Smooth muscle cell (in vitro differentiated cells): ENCODE measurements at regions not wholly inside any gene's neighbourhood (a gene's known extent, or its start where the extent isn't known, plus 50 kb on each side); places are given as distances from the start of the nearest gene placed in this dataset.

ENCODE experiments used
- DNase-seq: peaks from one replicate; lab custom pipeline; 2025; ENCODE audit not compliant: unreplicated experiment; lab: John Stamatoyannopoulos, UW
- H2AFZ ChIP-seq: fragments of 200-600 bp; sonication (generic); 2 replicates; pipeline ENCODE4 v1.6.0; 2016; ENCODE audit warnings: antibody characterized with exemption, low read depth, mild to moderate bottlenecking
- H3F3A ChIP-seq: fragments of 200-600 bp; sonication (generic); 2 replicates; pipeline ENCODE4 v1.6.0; 2017; ENCODE audit warnings: antibody characterized with exemption, low read depth
- H3K27ac ChIP-seq: fragments of 200-600 bp; sonication (generic); 2 replicates; pipeline ENCODE4 v1.5.1; 2016; ENCODE audit warnings: low read depth, mild to moderate bottlenecking
- H3K27me3 ChIP-seq: fragments of 200-600 bp; sonication (generic); 2 replicates; pipeline ENCODE4 v1.6.1; 2016; ENCODE audit warnings: low read depth, mild to moderate bottlenecking
- H3K36me3 ChIP-seq: fragments of 200-600 bp; sonication (generic); 2 replicates; pipeline ENCODE4 v1.5.1; 2016; ENCODE audit warnings: low read depth
- H3K4me1 ChIP-seq: fragments of 200-600 bp; sonication (generic); 2 replicates; pipeline ENCODE4 v1.5.1; 2016; ENCODE audit warnings: low read depth
- H3K4me2 ChIP-seq: fragments of 200-600 bp; sonication (generic); 2 replicates; pipeline ENCODE4 v1.6.0; 2016; ENCODE audit warnings: mild to moderate bottlenecking
- H3K4me3 ChIP-seq: fragments of 200-600 bp; sonication (generic); 2 replicates; pipeline ENCODE4 v1.5.1; 2016; ENCODE audit warnings: mild to moderate bottlenecking
- H3K79me2 ChIP-seq: fragments of 200-600 bp; sonication (generic); 2 replicates; pipeline ENCODE4 v1.6.0; 2016; ENCODE audit warnings: low read depth, mild to moderate bottlenecking
- H3K9ac ChIP-seq: fragments of 200-600 bp; sonication (generic); 2 replicates; pipeline ENCODE4 v1.6.0; 2016; ENCODE audit warnings: low read depth
- H3K9me3 ChIP-seq: fragments of 200-600 bp; sonication (generic); replicated peaks from 2 replicates; pipeline ENCODE4 v1.5.1; 2016; ENCODE audit warnings: low read depth
- H4K20me1 ChIP-seq: fragments of 200-600 bp; sonication (generic); 2 replicates; pipeline ENCODE4 v1.6.0; 2016; ENCODE audit warnings: low read depth
- CTCF ChIP-seq: fragments of 200-600 bp; sonication (generic); IDR thresholded peaks from 2 replicates; pipeline ENCODE4 v1.5.1; 2017; ENCODE audit warnings: borderline replicate concordance, mild to moderate bottlenecking, antibody characterized with exemption; ENCODE audit not compliant: insufficient read depth, poor library complexity, severe bottlenecking
- WGBS: methylation state at CpG from one replicate; pipeline ENCODE4 v1.1.7; 2016; ENCODE audit warnings: low lambda C conversion rate; 5-methylcytosine and 5-hydroxymethylcytosine counted together

GRCh38 chr2:103961862-103962261 lies 892.1 kb upstream of the POU3F3 start:
- no peak for DNase-seq

GRCh38 chr2:103962670-103963069 lies 891.2 kb upstream of the POU3F3 start:
- Histone ChIP-seq H3F3A (no peaks in the 10 kb centered on the region), H3K4me3 (no peak overlapping the region), H2AFZ (no peak overlapping the region), H3K4me2 (no peak overlapping the region), H3K9me3 (no peaks in the 10 kb centered on the region), H3K79me2 (no peaks in the 10 kb centered on the region), H3K27ac (no peak overlapping the region), H3K4me1 (no peaks in the 10 kb centered on the region), H3K9ac (no peak overlapping the region), H3K36me3 (no peaks in the 10 kb centered on the region), H4K20me1 (no peaks in the 10 kb centered on the region), H3K27me3 (peaks cover 7% of the 10 kb centered on the region)
- TF ChIP-seq CTCF = no peak
- no peak for DNase-seq
- 91% methylated on average over 4 of the region's 4 CpGs for WGBS

More at GRCh38 chr2:103961862-103962261, 892.1 kb upstream of the POU3F3 start:
- Histone ChIP-seq H3K27ac (no peak overlapping the region), H3F3A (no peaks in the 10 kb centered on the region), H3K4me3 (no peak overlapping the region), H3K27me3 (peaks cover 10% of the 10 kb centered on the region), H3K4me2 (no peak overlapping the region), H4K20me1 (no peaks in the 10 kb centered on the region), H3K79me2 (no peaks in the 10 kb centered on the region), H3K4me1 (no peaks in the 10 kb centered on the region), H3K9ac (no peak overlapping the region), H2AFZ (no peak overlapping the region), H3K9me3 (no peaks in the 10 kb centered on the region), H3K36me3 (no peaks in the 10 kb centered on the region)
- 90% methylated on average over 4 of the region's 4 CpGs for WGBS
- TF ChIP-seq CTCF = no peak

- Histone ChIP-seq H4K20me1 (no peaks in the 10 kb centered on the region), H3K4me2 (no peak overlapping the region), H3K36me3 (no peaks in the 10 kb centered on the region), H3K9me3 (no peaks in the 10 kb centered on the region), H2AFZ (no peak overlapping the region), H3K4me3 (no peak overlapping the region), H3K9ac (no peak overlapping the region), H3K27ac (no peak overlapping the region), H3F3A (no peaks in the 10 kb centered on the region), H3K27me3 (peaks cover 2% of the 10 kb centered on the region), H3K79me2 (no peaks in the 10 kb centered on the region), H3K4me1 (no peaks in the 10 kb centered on the region)
- DNase-seq = no peak
- 90% methylated on average over 5 of the region's 5 CpGs for WGBS
- no peak for TF ChIP-seq CTCF
Observed at GRCh38 chr2:103963146-103963725, 890.7 kb upstream of the POU3F3 start.

GRCh38 chr2:103977241-103977640 lies 876.7 kb upstream of the POU3F3 start:
- H2AFZ ChIP-seq = no peak overlapping the region
- H3K4me3 ChIP-seq = no peak overlapping the region
- H3K9me3 ChIP-seq = no peaks in the 10 kb centered on the region
- H4K20me1 ChIP-seq = no peaks in the 10 kb centered on the region
- 91% methylated on average over 4 of the region's 4 CpGs for WGBS
- DNase-seq = no peak
- no peak overlapping the region for H3K27ac ChIP-seq
- no peaks in the 10 kb centered on the region for H3K27me3 ChIP-seq
- H3K4me1 ChIP-seq = no peaks in the 10 kb centered on the region
- H3K79me2 ChIP-seq = no peaks in the 10 kb centered on the region
- no peak overlapping the region for H3K4me2 ChIP-seq
- TF ChIP-seq CTCF = no peak
- no peak overlapping the region for H3K9ac ChIP-seq
- H3K36me3 ChIP-seq = no peaks in the 10 kb centered on the region
- H3F3A ChIP-seq = no peaks in the 10 kb centered on the region
